CD4-positive, alpha-beta T cell (primary cell): ENCODE measurements at regions not wholly inside any gene's neighbourhood (a gene's known extent, or its start where the extent isn't known, plus 50 kb on each side); places are given as distances from the start of the nearest gene placed in this dataset.

ENCODE experiments used
- ATAC-seq: fragments of 200-7000 bp; cut with Tn5 transposase; one replicate; pipeline ENCODE4 v1.10.0; 2022; ENCODE audit warnings: mild to moderate bottlenecking; ENCODE audit not compliant: poor library complexity
- CTCF ChIA-PET: fragments of 350-600 bp; sonication (Branson Sonifier 250); formaldehyde crosslinking; loops from one replicate; lab custom pipeline; 2021; ENCODE audit warnings: antibody characterized with exemption, inconsistent platforms; lab: Charles Lee
- POLR2A ChIA-PET: fragments of 350-600 bp; sonication (Branson Sonifier 250); formaldehyde crosslinking; loops from one replicate; lab custom pipeline; 2021; ENCODE audit warnings: antibody characterized with exemption, inconsistent platforms; lab: Charles Lee
- DNase-seq, 14 experiments: peaks; one replicate each; pipeline ENCODE4 v3.0.0-alpha.2; 2013 to 2020; ENCODE audit warnings: mixed read lengths in 2 of 14
- H3K27ac ChIP-seq, 2 donors: one replicate each; pipeline versions ENCODE4 v1.5.1 to v1.7.0; 2013; ENCODE audit warnings: low read length in 2 of 2, low read depth in 1 of 2, mild to moderate bottlenecking in 1 of 2
- H3K27me3 ChIP-seq, 2 experiments: 1 replicate in 1 of 2; 2 replicates in 1 of 2; pipeline versions ENCODE4 v1.6.1 to v1.7.0; 2013; ENCODE audit warnings: low read length in 2 of 2, control low read depth in 1 of 2, mild to moderate bottlenecking in 1 of 2, moderate library complexity in 1 of 2; ENCODE audit not compliant: insufficient read depth in 2 of 2, control insufficient read depth in 1 of 2
- H3K36me3 ChIP-seq: one replicate; pipeline ENCODE4 v1.6.1; 2013; ENCODE audit warnings: low read length, control low read depth; ENCODE audit not compliant: insufficient read depth
- H3K4me1 ChIP-seq: one replicate; pipeline ENCODE4 v1.6.1; 2013; ENCODE audit warnings: low read length, control low read depth; ENCODE audit not compliant: insufficient read depth
- H3K4me3 ChIP-seq: one replicate; pipeline ENCODE4 v1.5.1; 2013; ENCODE audit warnings: mild to moderate bottlenecking, low read length, moderate library complexity
- H3K9me3 ChIP-seq, 2 experiments: 1 replicate in 1 of 2; 2 replicates in 1 of 2; pipeline versions ENCODE4 v1.6.1 to v1.7.0; 2013; ENCODE audit warnings: low read length in 2 of 2, mild to moderate bottlenecking in 2 of 2, control low read depth in 1 of 2, moderate library complexity in 1 of 2; ENCODE audit not compliant: control insufficient read depth in 1 of 2, insufficient read depth in 1 of 2
- H3K27ac Mint-ChIP-seq: one replicate; pipeline ENCODE4 v1.8.0; 2020; ENCODE audit warnings: mixed read lengths
- H3K27me3 Mint-ChIP-seq: one replicate; pipeline ENCODE4 v1.8.0; 2021; ENCODE audit warnings: mixed read lengths
- H3K36me3 Mint-ChIP-seq: one replicate; pipeline ENCODE4 v1.8.0; 2021; ENCODE audit warnings: low read depth, mixed read lengths
- H3K4me1 Mint-ChIP-seq: one replicate; pipeline ENCODE4 v1.8.0; 2021; ENCODE audit warnings: low read depth, mixed read lengths
- H3K4me3 Mint-ChIP-seq: one replicate; pipeline ENCODE4 v1.8.0; 2020; ENCODE audit warnings: mild to moderate bottlenecking, mixed read lengths
- H3K9me3 Mint-ChIP-seq: one replicate; pipeline ENCODE4 v1.8.0; 2020; ENCODE audit warnings: mixed read lengths
- CTCF ChIP-seq: fragments of 200-600 bp; IDR thresholded peaks from one replicate; pipeline ENCODE4 v1.8.0; 2022; ENCODE audit warnings: antibody characterized with exemption, mild to moderate bottlenecking
- intact Hi-C, 2 experiments: fragments of 100-400 bp; cut with DNase I in 1 of 2; cut with micrococcal nuclease in 1 of 2; formaldehyde crosslinking; loops; one replicate each; pipeline versions ENCODE4 v1.15.1 to v1.9.0; 2023 to 2025; cut with DNase I, micrococcal nuclease

GRCh38 chr10:107741971-107742370, 577.5 kb upstream of the SORCS1 start:
- Mint-ChIP-seq H3K9me3 (peaks cover 17% of the 10 kb centered on the region), H3K27ac (no peak overlapping the region), H3K4me1 (no peaks in the 10 kb centered on the region), H3K36me3 (no peaks in the 10 kb centered on the region), H3K4me3 (no peak overlapping the region), H3K27me3 (no peaks in the 10 kb centered on the region)
- no peaks in the 10 kb centered on the region for H3K4me1 ChIP-seq
- TF ChIP-seq CTCF: no peak
- H3K9me3 ChIP-seq: no peaks in the 10 kb centered on the region
- no peak overlapping the region for H3K27ac ChIP-seq
- ATAC-seq: no peak
- DNase-seq: no peak
- ChIA-PET POLR2A (no interaction called here), CTCF (no interaction called here)
- H3K36me3 ChIP-seq: no peaks in the 10 kb centered on the region
- no peak overlapping the region for H3K4me3 ChIP-seq
- no peaks in the 10 kb centered on the region for H3K27me3 ChIP-seq
- intact Hi-C loops: no loop called here

GRCh38 chr10:107740962-107741690, 576.6 kb upstream of the SORCS1 start:
- no peaks in the 10 kb centered on the region for H3K4me1 ChIP-seq
- DNase-seq (no peak), ATAC-seq (no peak)
- Mint-ChIP-seq H3K27ac (no peak overlapping the region), H3K4me3 (no peak overlapping the region), H3K27me3 (no peaks in the 10 kb centered on the region), H3K36me3 (no peaks in the 10 kb centered on the region), H3K9me3 (peaks cover 13% of the 10 kb centered on the region), H3K4me1 (no peaks in the 10 kb centered on the region)
- POLR2A ChIA-PET: no interaction called here
- no peak overlapping the region for H3K27ac ChIP-seq
- H3K36me3 ChIP-seq: no peaks in the 10 kb centered on the region
- TF ChIP-seq CTCF: no peak
- CTCF ChIA-PET: no interaction called here
- H3K4me3 ChIP-seq: no peak overlapping the region
- no peaks in the 10 kb centered on the region for H3K9me3 ChIP-seq
- H3K27me3 ChIP-seq: no peaks in the 10 kb centered on the region
- intact Hi-C loops: no loop called here

- Histone ChIP-seq H3K4me3 (no peak overlapping the region), H3K4me1 (no peaks in the 10 kb centered on the region), H3K27me3 (no peaks in the 10 kb centered on the region), H3K27ac (no peak overlapping the region), H3K36me3 (no peaks in the 10 kb centered on the region), H3K9me3 (no peaks in the 10 kb centered on the region)
- H3K36me3 Mint-ChIP-seq: no peaks in the 10 kb centered on the region
- no peaks in the 10 kb centered on the region for H3K4me1 Mint-ChIP-seq
- ChIA-PET POLR2A (no interaction called here), CTCF (no interaction called here)
- intact Hi-C loops: no loop called here
- no peak overlapping the region for H3K4me3 Mint-ChIP-seq
- peaks cover 20% of the 10 kb centered on the region for H3K9me3 Mint-ChIP-seq
- ATAC-seq: no peak
- H3K27me3 Mint-ChIP-seq: no peaks in the 10 kb centered on the region
- no peak overlapping the region for H3K27ac Mint-ChIP-seq
- no peak for DNase-seq
- TF ChIP-seq CTCF: no peak
These were observed 575.4 kb upstream of the SORCS1 start for GRCh38 chr10:107739951-107740350.
